IPS DF 4.7 (cell line): ENCODE measurements at regions not wholly inside any gene's neighbourhood (a gene's known extent, or its start where the extent isn't known, plus 50 kb on each side); places are given as distances from the start of the nearest gene placed in this dataset.

Source experiments
- DNase-seq: peaks from one replicate; pipeline ENCODE4 v3.0.0-alpha.2; 2013; ENCODE audit warnings: low spot score; ENCODE audit errors: extremely low read depth

DNA sequence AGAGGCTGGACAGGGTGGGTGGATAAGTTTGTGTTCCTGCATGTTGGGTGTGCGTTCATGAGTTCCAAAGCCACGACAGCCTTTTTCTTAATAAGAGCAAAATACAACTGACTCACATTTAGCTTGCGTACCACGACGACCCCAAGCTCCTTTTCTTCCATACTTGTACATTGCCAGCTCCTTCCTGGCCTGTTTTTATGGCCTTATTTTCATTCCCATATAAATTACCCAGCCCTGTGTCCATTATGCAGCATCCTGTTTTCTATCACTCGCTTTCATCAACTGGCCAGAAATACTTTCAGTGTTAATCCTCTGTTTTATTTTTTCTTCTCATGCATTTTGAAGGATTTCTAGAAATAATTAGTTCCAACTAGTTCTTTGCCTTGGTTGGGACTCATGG lies 499.1 kb downstream of the FOXO1 start:
- no peak for DNase-seq

DNA sequence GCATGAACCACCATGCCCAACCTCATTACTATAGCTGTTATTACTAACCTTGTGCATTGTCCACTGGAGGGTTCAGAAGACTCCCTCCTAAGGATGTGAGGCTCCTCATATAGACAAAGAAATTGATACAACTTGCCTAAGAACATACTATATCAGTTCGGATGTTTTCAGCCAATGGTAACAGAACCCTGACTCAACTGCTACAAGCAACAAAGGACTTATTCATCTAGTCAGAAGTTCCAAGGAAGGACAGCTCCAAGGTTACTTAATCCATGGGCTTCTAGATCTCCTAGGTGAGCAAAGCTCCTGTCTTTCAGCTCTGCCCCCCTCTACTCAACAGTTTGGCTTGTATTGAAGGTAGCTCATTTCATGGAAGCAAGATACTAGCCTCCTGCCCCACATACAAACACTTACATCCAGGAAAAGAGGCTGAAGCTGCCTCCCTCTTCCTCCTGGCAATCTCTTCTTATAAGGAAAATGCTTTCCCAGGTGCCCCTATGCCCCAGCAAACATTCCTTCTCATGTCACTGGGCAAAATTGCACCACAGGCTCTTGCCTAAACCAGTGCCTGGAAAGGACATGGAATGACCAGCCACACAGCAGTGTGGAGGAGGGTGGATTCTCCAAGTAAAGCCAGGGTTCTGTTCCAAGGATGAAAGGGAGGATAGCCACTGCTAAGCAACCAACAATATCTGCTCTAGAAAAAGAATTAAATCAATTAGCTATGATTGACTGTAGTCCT lies 497.8 kb downstream of the FOXO1 start:
- no peak for DNase-seq

DNA sequence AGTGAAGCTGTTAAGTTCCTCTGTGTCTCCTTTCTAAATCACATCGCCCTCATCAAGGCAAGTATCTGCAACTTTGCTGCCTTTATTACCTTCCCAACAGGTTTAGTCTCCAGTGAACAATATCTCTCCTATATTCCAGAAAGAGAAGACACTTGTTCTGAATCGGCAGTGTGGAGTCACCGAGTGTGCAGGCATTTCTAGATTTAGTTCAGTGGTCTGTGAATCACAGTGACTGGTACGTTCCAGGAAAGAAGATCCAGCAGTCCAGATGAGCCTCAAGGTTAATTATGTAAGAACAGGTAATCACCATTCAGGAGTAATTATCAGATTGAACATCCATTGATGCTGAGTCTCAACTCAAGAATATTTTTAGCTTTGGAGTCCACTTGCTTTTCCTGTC lies 497.0 kb downstream of the FOXO1 start:
- no peak for DNase-seq

DNA sequence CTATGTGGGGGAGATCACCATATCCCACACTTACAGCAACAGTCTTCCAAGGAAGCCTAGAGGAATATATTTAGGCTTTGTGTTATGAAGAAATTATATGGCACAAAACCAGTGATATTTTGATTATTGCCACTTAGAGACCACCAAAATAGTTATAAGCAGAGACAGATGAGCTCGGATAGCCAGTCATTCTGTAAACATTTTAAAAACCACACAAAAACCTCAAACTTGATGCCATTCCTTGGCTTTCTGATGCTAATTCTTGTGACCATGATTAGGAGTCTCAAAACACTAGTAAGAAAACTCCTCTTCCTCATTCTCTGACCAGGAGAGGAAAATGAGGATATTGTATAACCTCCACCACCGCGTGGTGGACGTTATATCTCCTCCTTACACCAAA lies 496.4 kb downstream of the FOXO1 start:
- no peak for DNase-seq

DNA sequence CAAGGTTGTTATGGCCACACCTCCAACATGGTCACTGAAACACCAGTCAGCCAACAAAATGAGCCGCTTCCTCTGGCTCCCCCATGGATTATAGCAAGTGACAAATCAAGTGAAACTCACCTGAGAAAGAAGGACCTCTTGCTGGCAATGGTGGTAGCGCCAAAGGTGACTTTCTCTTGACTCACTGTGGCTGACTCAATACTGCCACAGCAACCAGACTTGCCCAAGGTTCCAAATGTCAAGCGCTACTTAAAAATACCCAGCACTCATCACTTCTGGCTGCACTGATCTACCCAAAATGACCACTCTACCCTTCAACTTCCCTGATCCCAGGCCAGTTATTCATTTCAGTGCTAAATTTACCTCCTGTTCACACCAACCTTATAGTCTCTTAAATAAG lies 495.5 kb downstream of the FOXO1 start:
- no peak for DNase-seq

DNA sequence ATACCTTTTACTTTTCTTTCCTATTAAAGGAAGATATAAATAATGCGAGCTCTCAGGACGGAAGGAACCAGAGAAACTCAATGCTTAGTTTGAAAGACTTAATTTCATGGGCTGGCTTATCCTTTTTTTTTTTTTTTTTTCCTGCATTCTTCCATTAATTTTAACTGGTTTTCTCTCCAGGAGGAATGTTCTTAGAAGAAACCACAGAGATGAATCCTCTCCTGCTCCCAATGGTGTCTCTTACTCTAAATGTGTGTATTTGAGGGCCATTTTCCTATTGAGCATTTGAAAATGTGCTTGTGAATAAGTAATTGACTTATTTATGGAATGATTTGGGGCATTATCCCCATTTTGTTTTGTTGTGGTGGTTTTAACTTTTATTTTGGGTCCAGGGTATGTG lies 494.9 kb downstream of the FOXO1 start:
- DNase-seq = no peak

DNA sequence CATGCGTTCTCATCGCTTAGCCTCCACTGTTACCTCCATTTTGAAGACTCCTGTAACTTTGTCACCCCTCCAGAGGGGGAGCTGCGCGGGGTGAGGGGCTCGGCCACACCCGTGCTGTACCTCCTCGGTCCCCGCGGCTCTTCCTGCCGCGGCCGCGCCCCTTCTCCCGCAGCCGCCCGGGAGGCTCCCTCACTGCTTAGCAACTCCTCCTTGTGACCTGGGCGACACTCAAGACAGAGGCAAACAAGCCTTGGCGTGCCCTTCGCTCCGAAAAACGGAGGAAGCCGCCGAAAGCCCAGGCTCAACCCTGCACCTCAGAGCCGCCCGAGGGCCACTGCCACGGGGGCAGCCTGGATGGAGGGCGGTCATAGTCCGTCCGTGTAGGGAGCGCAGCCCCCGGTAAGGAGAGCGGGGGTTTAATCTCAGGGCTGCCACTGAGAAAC lies 494.3 kb downstream of the FOXO1 start:
- no peak for DNase-seq

DNA sequence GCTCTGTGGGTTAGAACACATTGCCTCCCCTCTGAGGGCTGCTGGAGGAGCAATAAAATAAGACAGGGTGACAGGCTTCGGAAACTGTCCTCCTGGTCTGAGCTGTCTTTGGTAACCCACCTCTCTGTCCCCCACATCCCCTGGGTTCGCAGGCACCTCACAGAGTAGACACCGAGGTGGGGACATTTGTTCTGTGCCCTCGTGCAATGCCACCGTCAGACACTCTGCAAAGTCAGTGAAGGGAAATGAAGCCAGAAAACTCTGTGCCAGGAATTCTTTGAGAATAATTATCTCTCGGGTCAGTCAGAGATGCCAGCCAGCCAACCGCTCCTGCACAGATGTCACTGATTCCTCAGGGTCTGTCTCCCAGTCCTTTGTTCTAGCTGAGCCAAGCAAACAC lies 493.6 kb downstream of the FOXO1 start:
- DNase-seq = no peak

DNA sequence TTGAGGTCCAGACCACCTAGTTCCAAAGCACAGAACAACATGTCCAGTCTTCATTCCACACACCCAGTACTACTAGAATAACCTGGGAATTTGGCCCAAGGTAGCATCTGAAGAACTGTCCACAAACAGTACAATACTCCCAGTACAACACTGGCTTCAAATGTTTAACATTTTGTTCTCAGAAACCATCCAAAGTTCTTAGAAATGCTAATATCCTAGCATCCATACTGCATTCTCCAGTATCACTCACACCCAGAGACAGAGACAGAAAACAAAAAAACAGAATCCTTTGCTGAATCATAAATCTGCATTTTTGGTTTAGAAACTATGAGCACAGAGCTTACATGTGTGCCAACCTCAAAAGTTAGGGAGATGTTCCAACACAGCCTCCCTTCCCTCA lies 490.8 kb downstream of the FOXO1 start:
- no peak for DNase-seq

DNA sequence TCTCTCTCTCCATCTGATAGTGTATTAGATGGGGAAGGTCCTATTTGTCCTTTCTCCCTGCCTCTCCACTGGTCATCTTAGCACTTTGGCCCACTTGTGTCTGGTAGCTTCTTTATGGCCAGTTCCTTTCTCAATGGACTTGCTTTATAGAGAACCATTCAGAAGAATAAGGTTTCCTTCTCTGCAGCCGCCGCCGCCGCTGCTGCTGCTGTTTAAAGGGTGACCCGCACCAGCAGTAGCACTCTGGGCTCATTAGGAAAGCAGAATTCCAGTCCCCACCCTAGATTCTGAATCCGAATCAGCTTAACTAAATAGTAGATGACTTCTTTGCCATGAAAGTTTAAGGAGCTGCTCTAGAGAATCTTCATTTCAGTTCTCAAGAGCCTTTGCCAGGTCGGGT lies 490.2 kb downstream of the FOXO1 start:
- no peak for DNase-seq

DNA sequence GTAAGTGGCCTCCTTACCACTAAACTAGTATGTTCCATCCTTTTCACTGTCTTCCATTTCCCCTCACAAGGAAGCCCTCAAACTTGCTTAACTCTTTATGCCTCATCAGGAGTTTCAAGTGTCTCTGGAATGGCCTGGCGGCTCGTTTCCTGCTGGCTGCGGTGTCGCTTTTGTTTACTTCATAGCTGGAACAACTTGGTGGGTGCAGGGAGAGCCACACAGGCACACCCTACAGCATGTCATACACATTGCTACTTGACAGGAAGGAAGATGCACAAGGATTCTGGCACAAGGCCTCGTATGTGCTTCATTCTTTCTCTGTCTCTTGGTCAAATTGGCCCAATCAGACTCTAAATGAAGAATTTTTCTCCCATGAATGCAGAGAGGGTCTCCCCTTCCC lies 488.3 kb downstream of the FOXO1 start:
- DNase-seq = no peak

DNA sequence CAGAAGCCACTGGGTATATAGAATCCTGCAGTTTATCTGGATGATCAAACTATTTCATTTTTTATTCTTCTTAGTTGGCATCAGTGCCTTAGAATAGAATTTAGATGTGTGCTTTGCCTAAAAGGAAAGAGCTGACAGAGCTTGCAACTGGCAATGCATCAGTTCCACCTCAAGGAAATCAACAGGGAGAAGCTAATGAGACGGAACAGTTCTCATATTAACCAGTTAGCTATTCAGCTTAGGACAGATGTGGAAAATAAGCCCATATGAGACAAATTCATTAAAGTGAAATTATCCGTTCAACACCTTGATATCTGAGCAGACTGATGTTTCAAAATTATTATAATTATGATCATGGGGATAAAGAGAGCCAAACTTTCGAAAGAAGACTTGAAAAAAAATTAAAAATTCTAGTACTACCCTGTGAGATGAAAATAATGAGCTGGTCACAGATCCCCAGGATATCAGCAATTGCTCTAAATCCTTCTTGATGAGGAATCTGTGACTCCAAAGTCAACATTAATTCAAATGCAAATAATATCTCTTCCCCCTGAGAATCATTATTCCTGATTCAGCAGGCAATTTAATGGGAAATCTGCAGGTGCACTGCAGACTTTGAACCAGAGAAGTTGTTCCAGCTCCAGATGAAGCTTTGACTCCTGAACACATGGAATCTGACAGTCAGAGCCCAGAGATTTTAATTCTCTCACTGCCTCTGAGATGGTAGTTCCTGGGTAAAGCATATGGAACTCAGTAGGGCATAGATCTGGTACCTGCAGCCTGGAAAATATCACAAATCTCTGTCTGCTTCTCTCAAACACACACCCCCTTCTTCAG lies 486.8 kb downstream of the FOXO1 start:
- no peak for DNase-seq

DNA sequence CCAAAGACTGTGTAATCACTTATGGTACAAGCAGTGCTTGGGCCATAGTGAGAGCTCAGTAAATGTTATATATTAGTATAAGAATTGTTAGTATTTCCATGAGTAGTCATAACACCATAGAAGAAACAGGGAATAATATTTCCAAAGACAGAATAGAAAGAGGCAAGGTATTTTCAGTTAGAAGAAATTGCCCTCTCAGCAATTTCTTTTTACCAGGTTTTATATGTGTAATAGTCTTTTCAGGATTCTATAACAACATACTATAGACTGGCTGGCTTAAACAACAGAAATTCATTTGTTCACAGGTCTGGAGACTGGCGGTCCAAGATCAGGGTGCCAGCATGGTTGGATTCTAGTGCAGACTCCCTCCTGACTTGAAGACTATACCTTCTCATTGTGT lies 485.7 kb downstream of the FOXO1 start:
- no peak for DNase-seq

DNA sequence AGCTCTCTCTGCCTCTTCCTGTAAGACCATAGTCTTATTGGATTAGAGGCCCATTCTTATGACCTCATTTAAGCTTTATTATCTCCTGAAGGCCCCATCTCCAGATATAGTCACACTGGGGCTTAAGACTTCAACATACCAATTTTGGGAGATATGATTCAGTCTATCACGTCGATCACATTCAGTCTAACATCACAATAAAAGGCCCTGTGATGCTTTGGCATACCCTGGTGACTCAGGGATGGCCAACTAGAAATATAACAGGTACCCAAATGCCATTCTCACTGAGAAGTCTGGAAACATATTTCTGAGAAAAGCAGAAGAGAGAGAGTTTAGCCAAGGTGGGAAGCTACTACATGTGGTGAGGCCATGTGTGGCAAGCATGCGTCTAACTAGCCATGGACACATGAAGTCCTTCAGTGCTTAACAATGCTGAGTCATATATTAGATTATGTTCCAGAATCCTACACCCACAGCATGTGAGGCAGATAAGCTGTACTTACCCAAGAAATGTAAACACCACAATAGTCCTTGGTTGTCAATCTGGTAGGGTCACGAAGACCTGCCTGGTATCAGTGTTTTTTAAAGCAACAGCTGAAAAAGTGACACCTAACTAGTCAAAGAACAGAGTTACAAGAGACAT lies 485.1 kb downstream of the FOXO1 start:
- DNase-seq = no peak

DNA sequence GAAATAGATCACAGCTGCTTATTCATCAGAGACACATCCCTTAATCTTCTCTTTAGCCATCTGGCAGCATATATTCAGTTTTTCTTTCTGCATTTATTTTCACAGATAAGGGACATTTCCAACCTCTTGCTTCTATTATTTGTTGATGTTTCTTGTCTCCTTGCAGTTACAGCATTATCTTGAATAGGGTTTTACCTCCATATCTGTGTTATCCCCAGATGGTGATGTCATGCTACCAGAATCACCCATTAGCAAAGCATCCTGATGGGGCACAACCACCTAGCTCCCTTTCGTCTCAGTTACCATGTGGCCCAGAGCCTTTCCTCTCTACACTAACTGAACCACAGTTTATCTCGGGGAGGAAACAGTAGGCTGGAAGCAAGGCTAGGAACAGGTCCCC lies 483.9 kb downstream of the FOXO1 start:
- no peak for DNase-seq

DNA sequence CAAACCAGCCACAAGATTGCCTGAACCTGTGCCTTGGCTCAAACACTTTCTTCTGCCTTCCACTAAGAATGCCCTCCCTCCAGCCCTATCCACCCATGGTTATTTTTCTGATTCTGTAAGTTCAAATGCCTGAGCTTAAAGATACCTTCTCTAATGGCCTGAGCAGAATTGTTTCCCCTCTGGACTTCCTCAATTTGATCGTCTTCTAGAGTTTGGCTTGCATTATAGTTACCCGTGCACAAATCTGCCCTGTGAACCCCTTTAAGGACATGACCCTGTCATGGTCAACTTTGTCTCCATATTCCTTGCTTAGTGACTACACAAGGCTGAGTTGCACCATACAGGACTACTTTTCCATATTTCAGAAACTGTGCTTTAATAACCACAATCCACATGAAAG lies 481.0 kb downstream of the FOXO1 start:
- DNase-seq = no peak

DNA sequence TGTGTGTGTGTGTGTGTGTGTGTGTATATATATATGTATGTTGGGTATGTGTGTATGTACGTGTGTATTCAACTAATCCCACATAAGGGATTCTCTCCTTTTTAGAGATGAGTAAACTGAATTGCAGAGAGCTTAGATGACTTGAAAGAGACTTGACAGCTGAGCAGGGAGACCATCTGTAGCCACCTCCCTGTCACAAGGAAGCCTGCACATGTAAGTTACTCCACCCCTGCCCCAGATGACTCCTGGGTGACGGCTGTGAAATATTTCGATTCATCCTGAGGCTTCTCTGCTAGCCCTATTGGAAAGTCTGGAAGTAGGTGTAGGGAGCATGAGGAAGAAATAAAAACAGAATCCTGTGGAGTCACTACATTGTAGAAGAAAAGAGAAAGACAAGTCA lies 480.4 kb downstream of the FOXO1 start:
- DNase-seq = no peak

DNA sequence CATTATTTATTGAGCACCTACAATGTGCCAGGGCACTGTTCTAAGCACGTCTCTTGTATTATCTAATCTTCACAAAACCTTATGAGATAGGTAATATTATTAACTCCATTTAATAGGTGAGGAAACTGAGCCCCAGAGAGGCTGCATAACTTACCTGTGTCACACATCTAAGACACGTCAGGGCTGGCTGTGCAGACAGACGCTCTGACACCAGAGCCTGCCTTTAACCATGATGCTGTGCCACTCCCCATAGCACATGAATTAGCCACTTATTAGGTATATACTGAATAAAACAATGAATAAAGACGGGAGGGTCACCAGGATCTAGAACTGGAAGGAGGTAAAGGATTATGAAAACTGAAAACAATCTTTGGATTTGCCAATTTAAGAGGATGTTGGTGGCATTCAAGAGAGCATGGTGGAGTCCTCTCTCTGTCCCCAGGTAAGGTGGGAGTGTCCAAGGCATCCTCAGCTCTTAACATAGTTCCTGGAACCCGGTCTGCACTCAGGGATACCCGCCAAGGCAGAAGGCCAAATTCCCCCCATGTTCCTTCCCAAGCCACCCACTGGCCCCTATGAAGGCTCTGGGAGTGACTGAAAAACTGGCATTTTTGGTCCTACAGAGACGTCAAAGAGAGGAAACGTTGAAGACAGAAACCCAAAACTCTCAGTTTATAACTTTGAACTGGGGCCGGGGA lies 479.7 kb downstream of the FOXO1 start:
- DNase-seq = no peak

DNA sequence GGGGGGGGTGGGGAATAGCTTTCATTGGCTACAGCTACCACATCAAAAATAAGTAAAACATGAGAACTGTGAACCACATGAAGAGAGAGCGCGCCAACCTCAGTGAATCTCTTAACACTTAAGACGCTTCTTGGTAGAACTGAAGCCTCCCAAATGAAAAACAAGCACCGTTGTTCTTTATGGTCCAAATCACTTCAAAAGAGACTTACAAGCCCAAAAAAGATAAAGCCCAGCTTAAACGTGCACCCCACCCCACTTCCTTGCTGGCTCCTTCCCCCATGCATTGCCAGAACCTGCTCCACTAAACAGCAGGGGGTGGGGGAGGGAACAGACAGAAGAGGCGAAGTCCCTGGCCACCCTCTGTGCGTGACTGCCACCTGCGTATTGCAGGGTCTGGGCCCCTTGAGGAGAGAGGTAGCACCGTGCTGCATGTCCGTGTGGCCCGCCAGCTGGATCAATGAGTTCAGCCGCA lies 479.1 kb downstream of the FOXO1 start:
- DNase-seq = no peak

DNA sequence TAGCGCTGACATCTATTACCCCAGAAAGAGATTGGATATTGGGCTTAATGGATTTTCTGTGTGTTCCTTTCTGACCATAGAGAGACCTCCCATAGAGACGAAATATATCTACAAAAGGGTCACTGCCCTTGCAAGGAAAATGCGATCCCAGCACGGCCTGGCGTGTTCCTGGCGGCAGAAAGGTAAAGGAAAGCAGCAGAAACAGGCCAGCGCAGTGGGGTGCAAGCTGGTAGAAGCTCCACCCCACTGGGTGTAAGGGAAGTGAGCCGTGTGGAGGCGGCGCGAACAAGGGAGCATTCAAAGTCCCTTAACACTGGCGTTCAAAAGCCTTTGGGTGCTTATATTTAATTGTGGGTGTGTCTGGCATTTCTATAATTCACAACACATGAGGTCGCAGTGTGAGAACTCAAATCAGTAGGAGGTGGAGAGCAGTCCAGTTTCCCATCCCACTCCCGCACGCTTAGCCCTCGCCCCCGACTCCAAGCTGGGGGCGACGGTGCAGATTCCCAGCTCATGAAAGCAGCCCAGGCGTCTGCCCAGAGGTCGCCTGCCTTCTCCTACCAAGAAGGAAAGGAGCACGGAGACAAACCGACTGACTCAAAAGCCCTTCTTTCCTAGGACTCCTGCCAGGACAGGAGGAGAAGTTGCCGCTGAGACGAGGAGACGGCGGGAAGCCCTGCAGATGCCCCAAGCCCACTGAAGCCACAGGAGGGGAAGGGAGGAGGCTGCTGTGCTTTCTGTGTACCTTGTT lies 478.4 kb downstream of the FOXO1 start:
- DNase-seq = no peak

DNA sequence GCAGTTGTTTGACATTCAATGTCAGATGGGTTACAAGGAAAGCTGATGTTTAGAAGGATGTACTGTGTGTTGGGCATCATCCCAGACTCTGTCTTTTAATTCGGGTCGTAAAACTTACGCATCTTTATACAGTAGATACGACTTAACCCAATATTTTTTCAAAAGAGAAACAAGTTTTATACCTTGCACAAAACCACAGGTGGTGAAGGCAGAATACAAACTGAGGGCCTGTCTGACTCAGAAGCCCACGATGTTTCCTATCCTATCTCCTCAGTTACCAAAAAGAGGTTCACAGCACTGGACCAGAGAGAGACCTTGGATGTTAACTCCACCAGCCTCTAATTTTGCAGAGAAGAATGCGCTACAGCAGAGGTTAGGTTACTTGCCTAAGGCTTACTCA lies 477.0 kb downstream of the FOXO1 start:
- DNase-seq = no peak
